Testis (tissue), 2 donors: ENCODE measurements at regions not wholly inside any gene's neighbourhood (a gene's known extent, or its start where the extent isn't known, plus 50 kb on each side); places are given as distances from the start of the nearest gene placed in this dataset.

Experiments used
- DNase-seq: peaks from one replicate; pipeline ENCODE4 v3.0.0-alpha.2; 2019
- H3K27ac ChIP-seq, 2 donors: fragments of 200-600 bp; sonication (generic); one replicate each; pipeline ENCODE4 v1.5.1; 2019
- H3K27me3 ChIP-seq: fragments of 200-600 bp; sonication (generic); one replicate; pipeline ENCODE4 v1.5.1; 2019
- H3K36me3 ChIP-seq: fragments of 200-600 bp; sonication (generic); one replicate; pipeline ENCODE4 v1.5.1; 2017; ENCODE audit warnings: low read depth; ENCODE audit errors: missing control alignments
- H3K4me1 ChIP-seq: fragments of 200-600 bp; sonication (generic); one replicate; pipeline ENCODE4 v1.5.1; 2019
- H3K4me3 ChIP-seq, 2 donors: fragments of 200-600 bp; sonication (generic); one replicate each; pipeline ENCODE4 v1.5.1; 2017 to 2019
- H3K9me3 ChIP-seq: fragments of 200-600 bp; sonication (generic); one replicate; pipeline ENCODE4 v1.5.1; 2017
- POLR2A ChIP-seq: fragments of 450-650 bp; IDR thresholded peaks from one replicate; pipeline ENCODE4 v1.6.1; 2017; ENCODE audit warnings: antibody characterized with exemption, mild to moderate bottlenecking, moderate library complexity
- WGBS, 2 donors: methylation state at CpG; one replicate each; pipeline ENCODE4 v1.1.5; 2018; 5-methylcytosine and 5-hydroxymethylcytosine counted together
- intact Hi-C: fragments of 100-400 bp; cut with DNase I; formaldehyde crosslinking; loops from one replicate; pipeline ENCODE4 v1.15.1; 2023; ENCODE audit warnings: low total_unique reads
- small RNA-seq, 2 donors: library from RNA; depleted of rRNA; stranded (forward); fragments of <200 nt; gene quantifications; one replicate each; pipeline ENCODE3, GENCODE V24; 2016
- TF ChIP-seq, protein P1 (sequence below), 3 experiments: fragments of 450-650 bp in 2 of 3; fragments of 200-600 bp in 1 of 3; sonication (generic) in 1 of 3; IDR thresholded peaks; one replicate each; pipeline ENCODE4 v1.5.1; 2016 to 2019; ENCODE audit warnings: antibody characterized with exemption in 3 of 3, mild to moderate bottlenecking in 2 of 3, moderate library complexity in 1 of 3

DNA sequence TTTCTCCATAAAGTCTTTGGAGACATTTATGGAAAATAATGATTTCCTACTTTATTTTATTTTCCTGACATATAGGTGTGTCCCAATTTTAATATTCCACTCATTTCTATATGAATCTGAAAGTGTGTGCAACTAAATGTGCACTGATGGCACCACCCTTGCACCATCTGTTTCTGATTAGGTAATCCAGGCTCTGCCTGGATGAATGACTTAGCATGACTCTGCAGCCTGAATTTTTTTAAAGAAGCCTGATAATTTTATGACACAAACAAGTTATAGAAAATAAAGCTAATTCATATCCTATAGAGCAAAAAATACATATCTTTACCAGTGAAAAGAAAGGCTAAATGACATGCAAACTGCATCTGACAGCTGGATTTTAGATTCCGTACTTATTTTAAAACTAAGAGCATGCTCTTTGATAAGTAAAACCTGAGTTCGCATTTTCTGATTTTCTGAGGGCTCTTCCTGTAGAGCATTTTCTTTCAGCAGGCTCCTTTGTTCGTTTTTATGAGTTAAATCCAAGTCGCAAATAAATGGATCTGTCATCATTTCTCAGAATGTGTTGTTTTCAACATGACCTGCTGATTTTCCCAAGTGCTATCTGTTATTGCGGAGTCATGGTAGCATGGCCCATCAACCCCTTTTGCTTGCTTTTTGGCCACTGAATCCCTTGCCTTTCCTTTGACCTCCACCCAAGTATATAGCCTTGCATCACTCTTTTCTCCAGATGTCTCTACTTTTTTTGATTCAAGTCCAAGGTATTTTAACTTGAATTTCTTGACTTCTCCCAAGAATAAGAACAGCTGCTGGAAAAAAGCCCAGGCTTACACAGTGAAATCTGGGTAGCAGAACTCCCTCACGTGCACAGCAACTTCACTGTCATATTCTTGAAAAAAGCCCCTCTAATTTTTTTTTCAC is 52.8 kb upstream of the LYPLAL1 start:
- H3K27ac ChIP-seq: no peak overlapping the region
- DNase-seq: peak; percentile 78
- WGBS, 2 donors: 49 to 53% methylated on average over 6 of the region's 6 CpGs
- H3K4me1 ChIP-seq: peaks cover 13% of the 10 kb centered on the region
- H3K27me3 ChIP-seq: no peaks in the 10 kb centered on the region
- intact Hi-C loops: no loop called here
- H3K9me3 ChIP-seq: no peaks in the 10 kb centered on the region
- no peaks in the 10 kb centered on the region for H3K36me3 ChIP-seq
- no peak overlapping the region for H3K4me3 ChIP-seq
- TF ChIP-seq, protein P1, sequence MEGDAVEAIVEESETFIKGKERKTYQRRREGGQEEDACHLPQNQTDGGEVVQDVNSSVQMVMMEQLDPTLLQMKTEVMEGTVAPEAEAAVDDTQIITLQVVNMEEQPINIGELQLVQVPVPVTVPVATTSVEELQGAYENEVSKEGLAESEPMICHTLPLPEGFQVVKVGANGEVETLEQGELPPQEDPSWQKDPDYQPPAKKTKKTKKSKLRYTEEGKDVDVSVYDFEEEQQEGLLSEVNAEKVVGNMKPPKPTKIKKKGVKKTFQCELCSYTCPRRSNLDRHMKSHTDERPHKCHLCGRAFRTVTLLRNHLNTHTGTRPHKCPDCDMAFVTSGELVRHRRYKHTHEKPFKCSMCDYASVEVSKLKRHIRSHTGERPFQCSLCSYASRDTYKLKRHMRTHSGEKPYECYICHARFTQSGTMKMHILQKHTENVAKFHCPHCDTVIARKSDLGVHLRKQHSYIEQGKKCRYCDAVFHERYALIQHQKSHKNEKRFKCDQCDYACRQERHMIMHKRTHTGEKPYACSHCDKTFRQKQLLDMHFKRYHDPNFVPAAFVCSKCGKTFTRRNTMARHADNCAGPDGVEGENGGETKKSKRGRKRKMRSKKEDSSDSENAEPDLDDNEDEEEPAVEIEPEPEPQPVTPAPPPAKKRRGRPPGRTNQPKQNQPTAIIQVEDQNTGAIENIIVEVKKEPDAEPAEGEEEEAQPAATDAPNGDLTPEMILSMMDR (IDR thresholded peaks at IDR 0.05): no peak
- no peak for TF ChIP-seq POLR2A

DNA sequence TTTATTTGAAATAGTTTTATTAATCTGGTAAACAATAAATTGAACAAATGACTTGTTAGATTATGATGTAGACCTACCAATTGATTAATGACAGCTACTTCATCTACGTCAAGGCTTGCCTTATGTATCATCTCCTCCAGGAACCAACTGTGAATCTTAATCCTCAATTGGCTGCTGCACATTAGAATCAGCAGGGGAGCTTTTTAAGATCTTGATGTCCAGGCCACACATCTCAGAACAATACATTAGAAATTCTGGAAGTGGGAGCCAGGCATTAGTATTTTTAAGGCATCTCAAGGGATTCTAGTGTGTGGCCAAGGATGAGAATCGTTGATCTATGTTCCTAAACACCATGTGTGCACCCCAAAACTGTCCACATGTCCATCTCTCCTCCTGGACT is 52.0 kb upstream of the LYPLAL1 start:
- H3K27ac ChIP-seq: peak overlapping the region in 1 of 2 donors; percentile 26
- H3K9me3 ChIP-seq: no peaks in the 10 kb centered on the region
- WGBS, 2 donors: 46 to 63% methylated on average over 2 of the region's 2 CpGs
- no peaks in the 10 kb centered on the region for H3K36me3 ChIP-seq
- peaks cover 13% of the 10 kb centered on the region for H3K4me1 ChIP-seq
- no peak for DNase-seq
- intact Hi-C loops: no loop called here
- H3K27me3 ChIP-seq: no peaks in the 10 kb centered on the region
- TF ChIP-seq, protein P1 (IDR thresholded peaks at IDR 0.05): no peak
- TF ChIP-seq POLR2A: no peak
- no peak overlapping the region for H3K4me3 ChIP-seq

DNA sequence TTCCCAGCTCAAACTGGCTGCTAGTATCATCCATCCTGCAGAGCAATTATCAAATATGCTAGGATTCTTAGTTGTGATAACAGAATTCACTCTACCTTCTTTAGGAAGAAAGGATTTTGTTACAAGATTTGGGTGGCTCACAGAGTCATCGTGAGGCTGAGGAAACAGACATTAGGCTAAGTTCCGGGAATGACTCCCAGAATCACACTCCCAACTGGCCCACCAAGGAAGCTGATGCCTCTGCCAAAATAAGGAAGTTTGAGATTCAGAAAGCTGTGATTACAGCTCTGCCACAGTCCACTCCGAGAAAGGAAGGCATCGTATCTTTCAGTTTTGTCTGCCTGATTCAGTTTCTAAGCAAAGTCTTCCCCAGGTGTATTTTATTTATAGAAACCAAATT is 50.6 kb upstream of the LYPLAL1 start:
- Histone ChIP-seq H3K4me3 (no peak overlapping the region), H3K4me1 (peaks cover 13% of the 10 kb centered on the region), H3K27me3 (no peaks in the 10 kb centered on the region), H3K36me3 (no peaks in the 10 kb centered on the region), H3K9me3 (no peaks in the 10 kb centered on the region), H3K27ac (no peak overlapping the region)
- intact Hi-C loops: no loop called here
- 45 to 67% methylated on average over 4 of the region's 4 CpGs for WGBS, 2 donors
- TF ChIP-seq POLR2A: no peak
- TF ChIP-seq, protein P1 (IDR thresholded peaks at IDR 0.05): no peak
- peak; percentile 43 for DNase-seq

Small RNA genes lying in the stretch of these regions (small RNA-seq; reads per million reads assigned to genes)
- 0 reads per million in 2 donors for gene RF00012
